ENCODE measurements at regions not wholly inside any gene's neighbourhood (a gene's known extent, or its start where the extent isn't known, plus 50 kb on each side); places are given as distances from the start of the nearest gene placed in this dataset.

GRCh38 chr2:235247001-235247400, 246.8 kb upstream of the AGAP1 start:
- Histone ChIP-seq H3K4me3 (no peak overlapping the region), H3K27ac (no peak overlapping the region), H3K27me3 (peaks cover 0 to 12% (median 0%) of the 10 kb centered on the region in 4 donors), H3K9me3 (no peaks in the 10 kb centered on the region), H3K4me1 (no peaks in the 10 kb centered on the region), H3K36me3 (no peaks in the 10 kb centered on the region)
- no peak for TF ChIP-seq POLR2A (IDR thresholded peaks at IDR 0.05)
- TF ChIP-seq CTCF (IDR thresholded peaks at IDR 0.05), result no peak
- no peak for DNase-seq
- intact Hi-C loops (cut with DNase I), result no loop called here
- WGBS, 2 donors, result 82 to 96% methylated on average over 1 of the region's 1 CpG

- 33 to 48% methylated on average over 4 of the region's 5 CpGs for WGBS, 2 donors
- H3K27me3 ChIP-seq, result peaks cover 0 to 4% (median 0%) of the 10 kb centered on the region in 4 donors
- DNase-seq, result no peak
- H3K4me1 ChIP-seq, result no peaks in the 10 kb centered on the region
- TF ChIP-seq CTCF (IDR thresholded peaks at IDR 0.05), result no peak
- no peak overlapping the region for H3K27ac ChIP-seq
- intact Hi-C loops (cut with DNase I), result no loop called here
- no peaks in the 10 kb centered on the region for H3K36me3 ChIP-seq
- no peak overlapping the region for H3K4me3 ChIP-seq
- H3K9me3 ChIP-seq, result no peaks in the 10 kb centered on the region
Measured at GRCh38 chr2:235255693-235256092, 238.2 kb upstream of the AGAP1 start.

- Histone ChIP-seq H3K27ac (no peak overlapping the region), H3K9me3 (no peaks in the 10 kb centered on the region), H3K4me1 (no peaks in the 10 kb centered on the region), H3K36me3 (no peaks in the 10 kb centered on the region), H3K4me3 (no peak overlapping the region), H3K27me3 (peaks cover 0 to 7% (median 0%) of the 10 kb centered on the region in 4 donors)
- DNase-seq, result no peak
- WGBS, 2 donors, result 94 to 100% methylated on average over 1 of the region's 1 CpG
- TF ChIP-seq POLR2A (IDR thresholded peaks at IDR 0.05) (no peak), CTCF (IDR thresholded peaks at IDR 0.05) (no peak)
- intact Hi-C loops (cut with DNase I), result no loop called here
Measured at GRCh38 chr2:235257590-235257989, 236.3 kb upstream of the AGAP1 start.

- WGBS, 2 donors, result 79 to 82% methylated on average over 2 of the region's 4 CpGs
- no peak overlapping the region for H3K27ac ChIP-seq
Measured at GRCh38 chr2:235262750-235263149, 231.1 kb upstream of the AGAP1 start.

More at GRCh38 chr2:235262750-235263149, 231.1 kb upstream of the AGAP1 start:
- peaks cover 0 to 9% (median 0%) of the 10 kb centered on the region in 3 donors for H3K4me1 ChIP-seq
- peaks cover 0 to 27% (median 0%) of the 10 kb centered on the region in 4 donors for H3K27me3 ChIP-seq
- intact Hi-C loops (cut with DNase I), result no loop called here
- no peaks in the 10 kb centered on the region for H3K36me3 ChIP-seq
- H3K4me3 ChIP-seq, result no peak overlapping the region
- no peaks in the 10 kb centered on the region for H3K9me3 ChIP-seq
- no peak for DNase-seq
- TF ChIP-seq POLR2A (IDR thresholded peaks at IDR 0.05) (no peak), CTCF (IDR thresholded peaks at IDR 0.05) (no peak)
